GM21737 (cell line): ENCODE measurements at regions not wholly inside any gene's neighbourhood (a gene's known extent, or its start where the extent isn't known, plus 50 kb on each side); places are given as distances from the start of the nearest gene placed in this dataset.

ENCODE experiments used
- ATAC-seq: cut with Tn5 transposase; IDR thresholded peaks from one replicate; pipeline ENCODE4 v1.9.1; 2021; ENCODE audit warnings: mild to moderate bottlenecking, moderate library complexity; ENCODE audit not compliant: unreplicated experiment

GRCh38 chr5:123245689-123246088 is 156.6 kb downstream of the PRDM6 start:
- no peak for ATAC-seq

GRCh38 chr5:123244458-123244857 is 155.4 kb downstream of the PRDM6 start:
- ATAC-seq, result no peak
